Tibial artery (tissue), 4 donors: ENCODE measurements at regions not wholly inside any gene's neighbourhood (a gene's known extent, or its start where the extent isn't known, plus 50 kb on each side); places are given as distances from the start of the nearest gene placed in this dataset.

ENCODE experiments used
- DNase-seq, 2 donors: peaks; one replicate each; pipeline ENCODE4 v3.0.0-alpha.2; 2019
- H3K27ac ChIP-seq, 2 donors: fragments of 200-600 bp; sonication (generic) in 1 of 2; 1 replicate in 1 of 2; 2 replicates in 1 of 2; pipeline ENCODE4 v1.5.1; 2018 to 2019; ENCODE audit warnings: mild to moderate bottlenecking in 1 of 2
- H3K27me3 ChIP-seq, 2 donors: fragments of 200-600 bp; sonication (generic) in 1 of 2; one replicate each; pipeline versions ENCODE4 v1.5.1 to v1.6.0; 2016 to 2019
- H3K36me3 ChIP-seq, 3 donors: fragments of 200-600 bp; sonication (generic) in 2 of 3; one replicate each; pipeline ENCODE4 v1.5.1; 2016 to 2019; ENCODE audit warnings: mild to moderate bottlenecking in 2 of 3
- H3K4me1 ChIP-seq, 4 donors: fragments of 200-600 bp; sonication (generic) in 2 of 4; 1 replicate in 3 of 4; 2 replicates in 1 of 4; pipeline ENCODE4 v1.5.1; 2016 to 2019
- H3K4me3 ChIP-seq, 2 donors: fragments of 200-600 bp; sonication (generic) in 1 of 2; 1 replicate in 1 of 2; 2 replicates in 1 of 2; pipeline ENCODE4 v1.5.1; 2018 to 2019; ENCODE audit warnings: mild to moderate bottlenecking in 2 of 2
- H3K9me3 ChIP-seq, 3 donors: fragments of 200-600 bp; sonication (generic) in 1 of 3; one replicate each; pipeline ENCODE4 v1.5.1; 2016 to 2019
- intact Hi-C: fragments of 100-400 bp; cut with DNase I; formaldehyde crosslinking; loops from one replicate; pipeline ENCODE4 v1.15.0; 2023; ENCODE audit warnings: low total_unique reads
- TF ChIP-seq, protein P1 (sequence below), 2 experiments: fragments of 200-600 bp in 1 of 2; fragments of 450-650 bp in 1 of 2; IDR thresholded peaks; one replicate each; pipeline ENCODE4 v1.5.1; 2017 to 2019; ENCODE audit warnings: antibody characterized with exemption in 2 of 2, mild to moderate bottlenecking in 1 of 2, moderate library complexity in 1 of 2

DNA sequence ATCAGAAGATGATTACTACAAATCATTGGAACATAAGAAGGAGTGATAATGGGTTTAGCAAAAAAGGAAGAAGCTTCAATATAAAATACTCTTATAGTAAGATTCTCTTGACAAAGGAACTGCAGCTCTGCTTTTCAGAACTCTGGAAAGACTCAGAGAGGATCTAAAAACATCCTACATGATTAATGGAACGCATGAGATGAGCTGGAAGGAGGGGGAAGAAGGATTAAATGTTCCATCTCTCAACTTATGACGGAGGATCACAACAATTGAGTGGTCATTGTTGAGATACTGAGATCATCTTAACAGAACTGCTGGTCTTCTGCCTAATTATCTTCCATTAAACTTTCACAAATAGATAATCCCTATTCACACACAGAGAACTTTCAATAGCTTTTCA is 267.5 kb upstream of the SLC8A1 start:
- TF ChIP-seq, protein P1, sequence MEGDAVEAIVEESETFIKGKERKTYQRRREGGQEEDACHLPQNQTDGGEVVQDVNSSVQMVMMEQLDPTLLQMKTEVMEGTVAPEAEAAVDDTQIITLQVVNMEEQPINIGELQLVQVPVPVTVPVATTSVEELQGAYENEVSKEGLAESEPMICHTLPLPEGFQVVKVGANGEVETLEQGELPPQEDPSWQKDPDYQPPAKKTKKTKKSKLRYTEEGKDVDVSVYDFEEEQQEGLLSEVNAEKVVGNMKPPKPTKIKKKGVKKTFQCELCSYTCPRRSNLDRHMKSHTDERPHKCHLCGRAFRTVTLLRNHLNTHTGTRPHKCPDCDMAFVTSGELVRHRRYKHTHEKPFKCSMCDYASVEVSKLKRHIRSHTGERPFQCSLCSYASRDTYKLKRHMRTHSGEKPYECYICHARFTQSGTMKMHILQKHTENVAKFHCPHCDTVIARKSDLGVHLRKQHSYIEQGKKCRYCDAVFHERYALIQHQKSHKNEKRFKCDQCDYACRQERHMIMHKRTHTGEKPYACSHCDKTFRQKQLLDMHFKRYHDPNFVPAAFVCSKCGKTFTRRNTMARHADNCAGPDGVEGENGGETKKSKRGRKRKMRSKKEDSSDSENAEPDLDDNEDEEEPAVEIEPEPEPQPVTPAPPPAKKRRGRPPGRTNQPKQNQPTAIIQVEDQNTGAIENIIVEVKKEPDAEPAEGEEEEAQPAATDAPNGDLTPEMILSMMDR (IDR thresholded peaks at IDR 0.05): no peak
- intact Hi-C loops: no loop called here
- Histone ChIP-seq H3K9me3 (no peaks in the 10 kb centered on the region), H3K36me3 (no peaks in the 10 kb centered on the region), H3K27me3 (no peaks in the 10 kb centered on the region), H3K27ac (no peak overlapping the region), H3K4me3 (no peak overlapping the region), H3K4me1 (no peaks in the 10 kb centered on the region)
- DNase-seq: no peak

DNA sequence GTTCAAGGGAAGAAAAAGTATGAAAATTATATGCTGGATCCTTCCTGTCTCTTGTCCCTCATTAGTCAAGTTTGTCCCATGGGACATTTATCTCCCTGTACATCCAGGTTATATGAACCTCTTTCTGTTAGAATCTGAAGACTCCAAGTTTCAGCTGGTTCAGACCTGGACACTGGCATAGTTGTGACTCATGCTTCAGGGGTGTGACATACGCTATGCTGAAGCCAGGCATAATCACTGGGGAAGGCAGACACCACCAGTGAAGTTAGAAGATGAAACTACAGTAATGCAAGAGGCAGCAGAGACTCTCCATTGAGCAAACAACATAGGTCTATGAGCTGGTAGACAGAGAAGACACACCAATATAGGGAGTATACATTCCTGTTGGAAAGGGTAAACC is 269.7 kb upstream of the SLC8A1 start:
- intact Hi-C loops: no loop called here
- H3K36me3 ChIP-seq: no peaks in the 10 kb centered on the region
- no peaks in the 10 kb centered on the region for H3K27me3 ChIP-seq
- no peaks in the 10 kb centered on the region for H3K9me3 ChIP-seq
- TF ChIP-seq, protein P1 (IDR thresholded peaks at IDR 0.05): no peak
- DNase-seq: no peak
- no peak overlapping the region for H3K4me3 ChIP-seq
- peaks cover 0 to 7% (median 2%) of the 10 kb centered on the region in 4 donors for H3K4me1 ChIP-seq
- H3K27ac ChIP-seq: no peak overlapping the region

DNA sequence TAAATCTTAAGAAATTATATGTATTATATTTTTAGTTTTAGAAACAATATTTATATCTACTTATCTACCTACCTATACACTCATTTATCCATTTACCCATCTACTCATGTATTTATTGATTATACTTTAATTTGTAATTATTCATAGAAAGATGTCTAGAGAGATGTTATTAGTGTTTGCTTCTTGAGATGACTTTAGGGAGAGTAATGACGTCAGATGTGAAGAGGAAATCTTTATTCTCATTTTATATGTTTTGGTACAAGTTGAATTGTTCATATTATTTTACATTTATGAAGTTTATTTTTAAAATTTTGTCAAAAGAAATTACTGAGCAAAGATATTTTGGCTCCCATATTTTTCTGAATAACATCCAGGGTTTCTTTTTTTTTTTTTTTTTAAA is 271.3 kb upstream of the SLC8A1 start:
- H3K27ac ChIP-seq: no peak overlapping the region
- peaks cover 0 to 7% (median 2%) of the 10 kb centered on the region in 4 donors for H3K4me1 ChIP-seq
- H3K4me3 ChIP-seq: no peak overlapping the region
- no peaks in the 10 kb centered on the region for H3K27me3 ChIP-seq
- no peaks in the 10 kb centered on the region for H3K36me3 ChIP-seq
- TF ChIP-seq, protein P1 (IDR thresholded peaks at IDR 0.05): no peak
- no peaks in the 10 kb centered on the region for H3K9me3 ChIP-seq
- DNase-seq: no peak
- intact Hi-C loops: no loop called here

DNA sequence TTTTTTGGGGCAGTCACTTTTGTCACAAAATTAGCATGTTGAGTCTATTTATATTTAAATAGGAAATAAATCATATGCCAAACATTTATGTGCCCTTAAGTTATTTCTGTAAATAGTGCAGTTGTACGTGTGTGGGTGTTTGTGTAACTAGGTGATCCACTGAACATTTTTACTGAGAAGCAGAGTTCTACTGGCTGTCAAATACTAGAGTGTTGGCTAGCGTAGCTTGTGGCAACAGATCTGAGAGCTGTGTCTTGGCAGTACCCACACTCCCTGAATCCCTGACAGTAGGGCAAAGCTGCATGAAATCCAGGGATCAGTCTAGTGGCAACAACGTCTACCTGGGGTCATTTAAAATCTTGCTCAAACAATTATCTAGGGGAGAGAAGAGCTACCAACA is 273.1 kb upstream of the SLC8A1 start:
- no peaks in the 10 kb centered on the region for H3K9me3 ChIP-seq
- H3K27me3 ChIP-seq: no peaks in the 10 kb centered on the region
- DNase-seq: no peak
- H3K4me1 ChIP-seq: peaks cover 0 to 7% (median 2%) of the 10 kb centered on the region in 4 donors
- no peaks in the 10 kb centered on the region for H3K36me3 ChIP-seq
- intact Hi-C loops: no loop called here
- TF ChIP-seq, protein P1 (IDR thresholded peaks at IDR 0.05): no peak
- no peak overlapping the region for H3K27ac ChIP-seq
- no peak overlapping the region for H3K4me3 ChIP-seq

DNA sequence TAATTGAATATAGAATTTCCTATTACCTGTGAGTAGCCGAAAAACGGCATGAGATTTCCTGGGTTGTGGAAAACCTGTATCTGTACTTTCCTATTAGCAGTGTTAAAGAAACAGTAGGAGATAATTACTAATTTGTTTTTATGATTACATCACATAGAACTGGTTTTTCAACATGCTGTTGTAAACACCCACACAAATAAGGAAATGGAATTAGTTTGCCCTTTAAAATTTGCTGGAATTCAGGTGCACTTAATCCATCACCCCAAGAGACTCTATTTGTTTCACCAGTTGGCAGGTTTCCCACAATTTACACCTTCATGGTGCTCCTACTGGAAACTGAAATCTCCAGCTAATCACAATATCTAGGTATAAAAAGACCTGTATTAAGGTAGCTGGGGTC is 274.1 kb upstream of the SLC8A1 start:
- H3K4me1 ChIP-seq: peaks cover 0 to 7% (median 2%) of the 10 kb centered on the region in 4 donors
- H3K27ac ChIP-seq: no peak overlapping the region
- intact Hi-C loops: no loop called here
- H3K4me3 ChIP-seq: no peak overlapping the region
- TF ChIP-seq, protein P1 (IDR thresholded peaks at IDR 0.05): no peak
- no peaks in the 10 kb centered on the region for H3K27me3 ChIP-seq
- H3K36me3 ChIP-seq: no peaks in the 10 kb centered on the region
- no peaks in the 10 kb centered on the region for H3K9me3 ChIP-seq
- DNase-seq: no peak

DNA sequence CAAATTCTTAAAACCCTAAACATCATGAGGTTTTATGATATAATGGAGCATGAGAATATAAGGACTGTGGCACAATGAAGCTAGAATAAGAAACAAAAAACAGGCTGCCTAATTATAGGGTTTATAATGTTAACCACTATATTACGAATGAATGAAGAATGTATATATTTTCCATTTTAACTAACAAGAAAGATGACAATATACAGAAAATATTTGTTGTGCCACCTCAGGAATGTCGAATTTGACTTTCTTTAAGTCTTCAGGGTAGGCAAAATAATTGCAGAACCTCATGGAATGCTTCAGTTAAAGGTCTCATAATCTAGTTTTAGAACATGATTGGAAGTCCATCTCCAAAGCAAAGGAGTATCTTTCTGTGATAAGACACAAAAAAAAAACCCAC is 282.9 kb upstream of the SLC8A1 start:
- no peak for DNase-seq
- H3K9me3 ChIP-seq: no peaks in the 10 kb centered on the region
- TF ChIP-seq, protein P1 (IDR thresholded peaks at IDR 0.05): no peak
- H3K36me3 ChIP-seq: no peaks in the 10 kb centered on the region
- intact Hi-C loops: no loop called here
- H3K27ac ChIP-seq: no peak overlapping the region
- no peak overlapping the region for H3K4me3 ChIP-seq
- H3K4me1 ChIP-seq: no peaks in the 10 kb centered on the region
- no peaks in the 10 kb centered on the region for H3K27me3 ChIP-seq
